Body of pancreas (tissue), 4 donors: ENCODE measurements at regions not wholly inside any gene's neighbourhood (a gene's known extent, or its start where the extent isn't known, plus 50 kb on each side); places are given as distances from the start of the nearest gene placed in this dataset.
"Not testable (repeated sequence)": the region's sequence is repeated elsewhere in the genome, so short reads cannot be mapped to it uniquely, and the experiment has no call there.

ENCODE experiments used
- ATAC-seq: fragments of 150-250 bp; one replicate; pipeline ENCODE4 v1.9.1; 2016
- DNase-seq, 4 donors: peaks; one replicate each; pipeline ENCODE4 v3.0.0-alpha.2; 2019
- H3K27ac ChIP-seq, 4 donors: fragments of 200-600 bp; sonication (generic); 1 replicate in 3 of 4; 2 replicates in 1 of 4; pipeline versions ENCODE4 v1.5.1 to v1.6.1; 2016 to 2019; ENCODE audit warnings: mild to moderate bottlenecking in 1 of 4, mixed read lengths in 1 of 4, moderate library complexity in 1 of 4
- H3K27me3 ChIP-seq, 2 donors: fragments of 200-600 bp; sonication (generic); one replicate each; pipeline ENCODE4 v1.6.0; 2016; ENCODE audit warnings: mild to moderate bottlenecking in 1 of 2
- H3K36me3 ChIP-seq, 2 donors: fragments of 200-600 bp; sonication (generic); replicated peaks in 1 of 2; 2 replicates each; pipeline ENCODE4 v1.5.1; 2016; ENCODE audit warnings: low read depth in 2 of 2; ENCODE audit not compliant: insufficient read depth in 1 of 2
- H3K4me1 ChIP-seq: fragments of 200-600 bp; sonication (generic); one replicate; pipeline ENCODE4 v1.6.0; 2016
- H3K4me3 ChIP-seq, 2 donors: fragments of 200-600 bp; sonication (generic); 1 replicate in 1 of 2; 2 replicates in 1 of 2; pipeline ENCODE4 v1.5.1; 2016 to 2019
- H3K9me3 ChIP-seq, 3 donors: fragments of 200-600 bp; sonication (generic); 1 replicate in 2 of 3; 2 replicates in 1 of 3; pipeline ENCODE4 v1.5.1; 2016
- CTCF ChIP-seq, 7 experiments: fragments of 450-650 bp in 4 of 7; fragments of 200-600 bp in 3 of 7; sonication (generic) in 3 of 7; IDR thresholded peaks; one replicate each; pipeline ENCODE4 v1.5.1; 2016 to 2019; ENCODE audit warnings: antibody characterized with exemption in 7 of 7
- POLR2A ChIP-seq, 3 donors: fragments of 450-650 bp; IDR thresholded peaks; one replicate each; pipeline ENCODE4 v1.6.1; 2016; ENCODE audit warnings: antibody characterized with exemption in 3 of 3, mild to moderate bottlenecking in 2 of 3
- WGBS, 2 donors: methylation state at CpG; one replicate each; pipeline ENCODE4 v1.1.5; 2017; 5-methylcytosine and 5-hydroxymethylcytosine counted together
- intact Hi-C: fragments of 100-400 bp; cut with DNase I; formaldehyde crosslinking; loops from one replicate; pipeline ENCODE4 v1.15.1; 2023

- WGBS, 2 donors: 84 to 92% methylated on average over 3 of the region's 3 CpGs
- TF ChIP-seq POLR2A (IDR thresholded peaks at IDR 0.05): no peak
- TF ChIP-seq CTCF (IDR thresholded peaks at IDR 0.05): no peak
- DNase-seq: no peak
- no peaks in the 10 kb centered on the region for H3K4me1 ChIP-seq
- no peak overlapping the region for H3K27ac ChIP-seq
- H3K4me3 ChIP-seq: no peak overlapping the region
- no peaks in the 10 kb centered on the region for H3K9me3 ChIP-seq
- H3K36me3 ChIP-seq: no peaks in the 10 kb centered on the region
- intact Hi-C loops: no loop called here
- no peaks in the 10 kb centered on the region for H3K27me3 ChIP-seq
- no peak for ATAC-seq
Measured at GRCh38 chr3:178206521-178206920, 329.7 kb upstream of the KCNMB2 start.

GRCh38 chr3:178207161-178207560 lies 329.1 kb upstream of the KCNMB2 start:
- H3K36me3 ChIP-seq, H3K4me1 ChIP-seq, H3K27me3 ChIP-seq, ATAC-seq, H3K4me3 ChIP-seq, H3K9me3 ChIP-seq, DNase-seq, H3K27ac ChIP-seq, intact Hi-C loops: not testable (repeated sequence)
- 76 to 83% methylated on average over 2 of the region's 2 CpGs for WGBS, 2 donors

GRCh38 chr3:178207627-178208026 lies 328.6 kb upstream of the KCNMB2 start:
- intact Hi-C loops, H3K27me3 ChIP-seq, ATAC-seq, H3K27ac ChIP-seq, H3K4me1 ChIP-seq, DNase-seq, H3K9me3 ChIP-seq, H3K36me3 ChIP-seq, H3K4me3 ChIP-seq: not testable (repeated sequence)
- 76 to 78% methylated on average over 9 of the region's 9 CpGs for WGBS, 2 donors

- H3K4me1 ChIP-seq, intact Hi-C loops, H3K27me3 ChIP-seq, ATAC-seq, H3K27ac ChIP-seq, H3K4me3 ChIP-seq, H3K9me3 ChIP-seq, DNase-seq, H3K36me3 ChIP-seq: not testable (repeated sequence)
- WGBS, 2 donors: 86 to 97% methylated on average over 1 of the region's 1 CpG
Measured at GRCh38 chr3:178209116-178209515, 327.1 kb upstream of the KCNMB2 start.

GRCh38 chr3:178209618-178210017 lies 326.6 kb upstream of the KCNMB2 start:
- H3K27ac ChIP-seq, ATAC-seq, H3K36me3 ChIP-seq, H3K4me3 ChIP-seq, H3K9me3 ChIP-seq, intact Hi-C loops, H3K4me1 ChIP-seq, DNase-seq, H3K27me3 ChIP-seq: not testable (repeated sequence)
- 71 to 85% methylated on average over 2 of the region's 2 CpGs for WGBS, 2 donors

GRCh38 chr3:178211086-178211485 lies 325.1 kb upstream of the KCNMB2 start:
- H3K27me3 ChIP-seq, H3K9me3 ChIP-seq, H3K36me3 ChIP-seq, intact Hi-C loops, H3K27ac ChIP-seq, H3K4me3 ChIP-seq, DNase-seq, ATAC-seq, H3K4me1 ChIP-seq: not testable (repeated sequence)
- 73 to 91% methylated on average over 1 of the region's 1 CpG for WGBS, 2 donors

- Histone ChIP-seq H3K27ac (no peak overlapping the region), H3K9me3 (no peaks in the 10 kb centered on the region), H3K27me3 (no peaks in the 10 kb centered on the region), H3K4me3 (no peak overlapping the region), H3K36me3 (no peaks in the 10 kb centered on the region), H3K4me1 (no peaks in the 10 kb centered on the region)
- DNase-seq: no peak
- no peak for ATAC-seq
- TF ChIP-seq POLR2A (IDR thresholded peaks at IDR 0.05): no peak
- TF ChIP-seq CTCF (IDR thresholded peaks at IDR 0.05): no peak
- intact Hi-C loops: no loop called here
- 52 to 58% methylated on average over 2 of the region's 2 CpGs for WGBS, 2 donors
Measured at GRCh38 chr3:178217479-178217878, 318.8 kb upstream of the KCNMB2 start.
